T-helper 1 cell (primary cell): ENCODE measurements at regions not wholly inside any gene's neighbourhood (a gene's known extent, or its start where the extent isn't known, plus 50 kb on each side); places are given as distances from the start of the nearest gene placed in this dataset.
A peak's percentile ranks its signal among the peaks of the same experiment; 100 is the strongest.

Source experiments
- DNase-seq, 5 donors: peaks; one replicate each; pipeline ENCODE4 v3.0.0-alpha.2; 2012 to 2020

DNA sequence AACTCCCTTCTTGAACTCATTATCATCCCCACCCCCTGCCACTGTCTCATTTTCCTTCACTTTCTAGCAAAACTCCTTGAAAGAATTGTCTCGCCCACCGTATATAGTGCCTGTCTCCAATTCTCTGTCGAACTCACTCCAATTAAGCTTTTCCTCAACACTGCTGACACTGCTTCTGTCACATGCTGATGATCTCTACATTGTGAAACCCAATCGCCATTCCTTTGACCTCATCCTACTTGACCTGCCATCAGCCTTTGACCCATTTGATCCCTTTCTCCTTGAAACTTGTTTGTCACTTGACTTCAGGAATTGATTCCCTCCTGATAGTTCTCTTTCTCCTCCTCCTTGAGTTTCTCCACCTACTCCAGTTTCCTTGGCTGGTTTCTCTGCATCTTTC, 54.8 kb downstream of the CCDC71L start:
- no peak for DNase-seq

GRCh38 chr7:106604971-106605370, 56.0 kb downstream of the CCDC71L start:
- DNase-seq: no peak

GRCh38 chr7:106604303-106604924, 56.5 kb downstream of the CCDC71L start:
- DNase-seq: peak in 1 of 5 donors; percentile 77

- no peak for DNase-seq
These were observed 57.6 kb downstream of the CCDC71L start for GRCh38 chr7:106603346-106603745.

GRCh38 chr7:106602062-106602461, 58.9 kb downstream of the CCDC71L start:
- DNase-seq: no peak

GRCh38 chr7:106600569-106601373, 60.2 kb downstream of the CCDC71L start:
- DNase-seq: no peak

DNA sequence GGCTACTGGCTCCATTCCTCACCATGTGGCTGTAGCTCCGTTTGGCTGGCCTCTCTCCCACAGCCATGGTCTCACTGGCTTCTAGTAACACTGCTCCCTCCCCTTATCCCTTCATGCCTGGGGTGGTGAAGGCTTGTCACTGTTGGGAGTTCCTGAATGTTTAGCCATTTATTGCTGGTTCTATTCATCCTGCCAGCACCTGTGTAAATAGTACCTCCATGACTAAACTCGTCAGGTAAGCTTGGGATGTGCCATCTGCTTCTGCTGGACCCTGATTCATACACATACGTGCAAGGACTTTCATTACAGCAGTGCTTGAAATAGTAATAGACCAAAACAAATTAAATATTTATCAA, 61.6 kb downstream of the CCDC71L start:
- DNase-seq: no peak

GRCh38 chr7:106598663-106599342, 62.2 kb downstream of the CCDC71L start:
- DNase-seq: peak; percentile 10 to 82 (median 48)

DNA sequence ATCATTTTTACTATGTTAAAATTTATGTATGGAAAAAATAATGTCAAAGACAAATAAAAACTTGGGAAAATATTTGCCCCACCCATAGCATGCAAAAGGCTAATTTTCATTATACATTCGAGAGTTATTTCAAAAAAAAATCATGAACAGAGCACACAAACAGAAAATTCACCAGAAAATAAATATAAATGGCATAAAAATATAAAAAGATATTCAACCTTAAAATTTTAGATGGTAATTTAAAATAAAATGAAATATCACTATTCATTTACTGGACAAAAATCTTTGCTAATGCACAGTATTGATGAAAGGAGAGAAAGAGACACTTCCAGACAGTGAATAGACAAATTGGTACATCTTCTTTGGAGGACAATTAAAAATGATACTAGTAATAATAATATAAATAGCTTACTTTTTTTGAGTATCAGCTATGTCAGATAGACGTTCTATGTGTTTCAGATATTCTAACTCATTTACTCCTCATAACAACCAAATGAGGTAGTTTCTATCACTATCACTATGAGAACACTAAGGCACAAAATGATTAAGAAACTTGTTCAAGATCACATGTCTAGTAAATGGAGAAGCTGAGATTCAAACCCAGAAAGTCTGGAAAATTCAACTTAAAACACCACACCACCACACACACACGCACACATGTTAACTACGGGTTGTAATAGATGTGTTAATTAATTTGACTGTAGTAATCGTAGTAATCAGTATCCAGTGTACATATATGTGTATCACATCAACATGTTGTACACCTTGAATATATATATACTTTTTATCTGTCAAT, 63.0 kb downstream of the CCDC71L start:
- DNase-seq: no peak

DNA sequence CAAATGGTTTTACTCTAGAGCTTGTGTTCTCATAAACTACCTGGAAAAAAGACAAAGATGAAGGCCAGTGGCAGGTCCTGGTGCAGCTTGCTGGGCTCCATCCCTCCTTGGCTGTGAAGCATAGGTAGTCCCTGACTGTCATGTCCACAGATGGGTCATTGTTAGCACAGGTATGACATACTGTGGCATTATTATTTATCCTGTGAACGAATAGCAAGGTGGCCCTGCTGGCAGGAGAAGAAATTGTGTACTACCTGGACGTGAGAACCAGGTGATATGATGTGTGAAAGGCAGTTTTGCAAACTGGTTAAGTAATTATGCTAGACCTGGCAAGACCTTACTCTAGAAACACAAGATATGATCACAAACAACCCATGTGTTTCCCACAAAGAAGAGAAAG, 63.9 kb downstream of the CCDC71L start:
- DNase-seq: no peak

GRCh38 chr7:106595922-106596321, 65.0 kb downstream of the CCDC71L start:
- DNase-seq: no peak

- DNase-seq: no peak
These were observed 67.9 kb downstream of the CCDC71L start for GRCh38 chr7:106593028-106593417.

DNA sequence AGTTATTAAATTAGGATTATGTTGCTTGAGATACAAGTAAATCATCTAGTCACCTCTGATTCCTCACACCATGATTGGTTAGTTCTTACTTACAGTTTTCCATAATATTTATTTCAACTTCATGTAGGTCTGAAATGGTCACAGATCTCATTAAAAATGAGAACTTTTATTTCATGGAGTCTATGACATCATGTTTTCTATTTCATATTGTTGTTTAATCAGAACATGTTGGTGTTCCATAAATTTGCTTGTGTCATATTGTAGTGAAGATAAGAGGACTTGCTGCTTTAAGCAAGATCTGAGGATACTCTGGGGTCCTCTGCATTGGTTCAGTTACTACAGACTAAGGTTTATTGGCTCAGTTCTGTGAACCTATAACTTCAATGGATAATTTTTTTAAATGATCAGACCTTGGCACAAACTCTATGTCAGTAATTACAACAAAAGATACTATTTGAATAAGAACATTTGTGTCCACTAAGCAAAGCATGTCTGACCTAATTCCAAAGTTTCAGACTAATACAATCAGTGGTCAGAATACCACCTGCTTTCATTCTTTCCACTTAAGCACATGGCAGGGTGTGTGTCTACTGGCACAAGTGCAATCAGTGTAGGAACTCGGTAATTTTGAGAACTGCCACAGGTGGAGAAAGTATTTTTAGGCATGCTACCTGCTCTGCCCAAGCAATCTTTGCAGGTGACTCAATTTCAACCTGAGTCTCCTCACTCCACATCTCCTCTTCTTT, 68.5 kb downstream of the CCDC71L start:
- no peak for DNase-seq

DNA sequence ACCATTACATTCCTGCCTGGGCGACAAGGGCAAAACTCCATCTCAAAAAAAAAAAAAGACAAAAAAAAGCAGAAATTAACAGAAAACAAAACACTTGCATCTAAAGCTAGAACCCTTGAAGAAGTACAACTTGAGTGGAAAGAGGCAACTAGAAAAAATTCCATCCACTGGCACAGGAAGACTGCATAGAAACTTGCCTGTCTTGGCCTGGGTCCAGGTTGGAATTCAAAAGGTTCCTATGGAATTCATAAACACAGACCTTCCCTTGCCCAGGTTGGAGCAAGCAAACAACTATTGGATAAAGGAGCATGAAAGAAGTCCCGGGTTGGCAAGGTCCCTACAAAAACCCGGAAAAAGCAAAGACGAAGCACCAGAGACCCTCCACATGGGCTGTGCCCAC, 69.8 kb downstream of the CCDC71L start:
- DNase-seq: no peak

GRCh38 chr7:106590209-106590816, 70.6 kb downstream of the CCDC71L start:
- DNase-seq: no peak

- DNase-seq: no peak
These were observed 71.6 kb downstream of the CCDC71L start for GRCh38 chr7:106589198-106589879.

DNA sequence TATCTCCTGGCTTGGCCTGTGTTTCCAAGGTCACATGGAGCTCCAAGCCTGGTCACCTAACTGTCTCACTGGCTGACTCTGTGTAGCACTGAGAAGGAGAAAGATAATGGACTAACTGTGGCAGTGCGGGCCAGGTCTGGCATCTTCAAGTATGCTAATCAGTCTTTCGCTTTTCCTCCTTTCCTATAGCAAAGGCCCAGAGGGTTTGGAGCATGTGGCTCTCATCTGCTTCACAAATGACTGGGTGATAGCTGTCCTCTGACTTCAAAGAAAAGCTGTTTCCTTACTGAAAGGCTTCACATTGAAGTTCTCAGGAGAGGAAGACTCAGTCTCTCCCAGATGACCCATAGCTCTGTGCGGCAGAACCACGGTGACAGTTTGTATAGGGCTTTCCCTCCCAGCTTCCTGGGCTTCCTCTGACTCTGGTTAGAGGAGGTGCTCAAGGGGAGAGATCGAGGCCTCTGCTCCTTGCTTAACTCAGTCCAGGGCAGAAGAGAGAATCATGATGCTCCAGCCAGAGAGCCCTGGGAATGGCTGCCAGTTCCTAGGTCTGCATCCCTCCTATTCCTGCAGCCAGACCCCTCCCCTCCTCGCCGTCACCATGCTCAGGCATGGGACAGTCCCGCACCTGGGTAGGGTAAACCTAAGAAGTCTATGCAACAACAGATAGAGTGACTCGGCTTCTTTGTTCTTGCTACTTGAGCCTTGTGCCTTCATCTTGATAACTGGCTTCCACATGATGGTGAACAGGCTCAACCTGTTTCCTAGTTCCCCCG, 72.3 kb downstream of the CCDC71L start:
- no peak for DNase-seq

GRCh38 chr7:106584914-106585759, 75.8 kb downstream of the CCDC71L start:
- no peak for DNase-seq
